SH-SY5Y (cell line): ENCODE measurements at regions not wholly inside any gene's neighbourhood (a gene's known extent, or its start where the extent isn't known, plus 50 kb on each side); places are given as distances from the start of the nearest gene placed in this dataset.

ENCODE experiments used
- GATA2 ChIP-seq: IDR thresholded peaks from 2 replicates; pipeline ENCODE4 v1.6.1; 2011; ENCODE audit warnings: mild to moderate bottlenecking, low read depth, low read length
- GATA3 ChIP-seq: IDR thresholded peaks from 2 replicates; pipeline ENCODE4 v1.6.1; 2011; ENCODE audit warnings: low read depth, mild to moderate bottlenecking, low read length, moderate library complexity

DNA sequence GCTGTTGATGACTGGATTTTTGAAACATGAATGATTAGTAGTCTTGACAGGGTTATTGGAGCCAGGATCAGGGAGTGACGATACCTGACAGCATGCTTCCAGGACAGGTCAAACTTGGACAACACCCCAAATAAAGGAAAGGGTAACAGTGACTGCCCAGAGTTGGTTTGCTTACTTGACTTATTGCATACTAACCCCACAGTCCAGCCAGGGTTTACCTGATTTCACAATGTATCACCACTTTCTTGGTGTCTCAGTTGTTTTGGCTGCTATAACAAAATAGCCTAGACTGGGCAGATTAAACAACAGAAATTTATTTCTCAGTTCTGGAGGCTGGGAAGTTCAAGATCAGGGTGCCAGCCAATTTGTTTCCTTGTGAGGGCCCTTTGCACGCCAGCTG, 301.0 kb upstream of the VLDLR start:
- TF ChIP-seq GATA2 (no peak), GATA3 (no peak)
